IMR-90 (cell line): ENCODE measurements at regions not wholly inside any gene's neighbourhood (a gene's known extent, or its start where the extent isn't known, plus 50 kb on each side); places are given as distances from the start of the nearest gene placed in this dataset.

Experiments
- ATAC-seq: fragments of 200-7000 bp; cut with Tn5 transposase; 2 replicates; pipeline ENCODE4 v1.9.1; 2020; ENCODE audit warnings: low read depth, mild to moderate bottlenecking, moderate library complexity
- BruUV-seq: library from RNA; stranded (reverse); fragments of 400-500 nt; replicated peaks from 2 replicates; lab custom pipeline; 2021; lab: Mats Ljungman, UMichigan
- CTCF ChIA-PET: fragments of 300-600 bp; formaldehyde crosslinking; extraction: SDS; loops from one replicate; lab custom pipeline; 2021; ENCODE audit warnings: antibody characterized with exemption; lab: Yijun Ruan, JAX
- POLR2A ChIA-PET: fragments of 300-600 bp; sonication (Branson Sonifier 250); formaldehyde crosslinking; loops from one replicate; lab custom pipeline; 2022; ENCODE audit warnings: antibody characterized with exemption; ENCODE audit not compliant: unreplicated experiment; lab: Charles Lee
- DNase-seq: peaks from one replicate; pipeline ENCODE4 v3.0.0; 2013
- H2AFZ ChIP-seq: replicated peaks from 2 replicates; pipeline ENCODE3; 2013; ENCODE audit warnings: low read length, mild to moderate bottlenecking; ENCODE audit not compliant: poor library complexity
- H2AK5ac ChIP-seq: 2 replicates; pipeline ENCODE4 v1.6.1; 2013; ENCODE audit warnings: low read depth, low read length, inconsistent platforms
- H2AK9ac ChIP-seq: replicated peaks from 2 replicates; pipeline ENCODE3; 2013; ENCODE audit warnings: mild to moderate bottlenecking, low read depth, low read length, moderate library complexity; ENCODE audit not compliant: poor library complexity
- H2BK120ac ChIP-seq: 2 replicates; pipeline ENCODE4 v1.6.1; 2013; ENCODE audit warnings: low read depth, low read length, inconsistent platforms
- H2BK15ac ChIP-seq: 3 replicates; pipeline ENCODE4 v1.6.1; 2013; ENCODE audit warnings: low read depth, low read length, inconsistent platforms
- H2BK20ac ChIP-seq: 2 replicates; pipeline ENCODE4 v1.6.1; 2013; ENCODE audit warnings: low read depth, mild to moderate bottlenecking, inconsistent platforms, low read length, moderate library complexity
- H2BK5ac ChIP-seq: 2 replicates; pipeline ENCODE4 v1.6.1; 2013; ENCODE audit warnings: mild to moderate bottlenecking, low read depth, low read length, inconsistent platforms; ENCODE audit not compliant: poor library complexity, severe bottlenecking
- H3K14ac ChIP-seq: replicated peaks from 2 replicates; pipeline ENCODE4 v1.6.1; 2013; ENCODE audit warnings: low read depth, low read length, inconsistent platforms
- H3K18ac ChIP-seq: 2 replicates; pipeline ENCODE4 v1.6.1; 2013; ENCODE audit warnings: low read depth, low read length, control low read depth
- H3K23ac ChIP-seq: 2 replicates; pipeline ENCODE4 v1.6.1; 2013; ENCODE audit warnings: low read depth, low read length, inconsistent platforms
- H3K27ac ChIP-seq: 2 replicates; pipeline ENCODE4 v1.5.1; 2013; ENCODE audit warnings: mild to moderate bottlenecking, control low read depth, low read length; ENCODE audit not compliant: insufficient read depth
- H3K27me3 ChIP-seq: 2 replicates; pipeline ENCODE4 v1.6.1; 2013; ENCODE audit warnings: low read length; ENCODE audit not compliant: control insufficient read depth, insufficient read depth
- H3K36me3 ChIP-seq: 2 replicates; pipeline ENCODE4 v1.6.1; 2013; ENCODE audit warnings: low read length, mixed read lengths; ENCODE audit not compliant: control insufficient read depth, insufficient read depth
- H3K4ac ChIP-seq: 2 replicates; pipeline ENCODE4 v1.6.1; 2013; ENCODE audit warnings: low read depth, low read length, inconsistent platforms
- H3K4me1 ChIP-seq: 2 replicates; pipeline ENCODE4 v1.6.1; 2013; ENCODE audit warnings: low read length, mixed read lengths; ENCODE audit not compliant: control insufficient read depth, insufficient read depth
- H3K4me2 ChIP-seq: 2 replicates; pipeline ENCODE4 v1.6.1; 2013; ENCODE audit warnings: low read depth, mild to moderate bottlenecking, control low read depth, low read length, moderate library complexity
- H3K4me3 ChIP-seq: 2 replicates; pipeline ENCODE4 v1.5.1; 2013; ENCODE audit warnings: low read depth, mild to moderate bottlenecking, control low read depth, low read length, moderate library complexity; ENCODE audit not compliant: insufficient read depth
- H3K56ac ChIP-seq: 2 replicates; pipeline ENCODE4 v1.6.1; 2013; ENCODE audit warnings: low read length, inconsistent platforms; ENCODE audit not compliant: insufficient read depth; ENCODE audit errors: extremely low read depth
- H3K79me1 ChIP-seq, 2 experiments: 2 replicates each; pipeline ENCODE4 v1.6.1; 2013; ENCODE audit warnings: low read length in 2 of 2, inconsistent platforms in 1 of 2, low read depth in 1 of 2
- H3K9ac ChIP-seq: 2 replicates; pipeline ENCODE4 v1.6.1; 2013; ENCODE audit warnings: low read depth, low read length, control low read depth
- H3K9me1 ChIP-seq: 2 replicates; pipeline ENCODE4 v1.6.1; 2013; ENCODE audit warnings: low read length, inconsistent platforms; ENCODE audit not compliant: insufficient read depth
- H3K9me3 ChIP-seq: 2 replicates; pipeline ENCODE4 v1.6.1; 2013; ENCODE audit warnings: low read length; ENCODE audit not compliant: control insufficient read depth, insufficient read depth
- H4K20me1 ChIP-seq: 2 replicates; pipeline ENCODE4 v1.6.1; 2013; ENCODE audit warnings: low read length, inconsistent platforms; ENCODE audit not compliant: insufficient read depth
- H4K5ac ChIP-seq: 2 replicates; pipeline ENCODE4 v1.6.1; 2013; ENCODE audit warnings: mild to moderate bottlenecking, low read depth, low read length, control low read depth
- H4K8ac ChIP-seq, 2 experiments: 2 replicates each; pipeline ENCODE4 v1.6.1; 2013; ENCODE audit warnings: low read depth in 2 of 2, low read length in 2 of 2, control low read depth in 1 of 2, inconsistent platforms in 1 of 2
- H4K91ac ChIP-seq: 2 replicates; pipeline ENCODE4 v1.6.1; 2013; ENCODE audit warnings: low read depth, low read length, inconsistent platforms; ENCODE audit not compliant: insufficient read depth
- BHLHE40 ChIP-seq: fragments of 150-350 bp; IDR thresholded peaks from 2 replicates; pipeline ENCODE4 v1.6.1; 2016; ENCODE audit warnings: mild to moderate bottlenecking, low read depth, low read length
- CEBPB ChIP-seq: IDR thresholded peaks from 2 replicates; pipeline ENCODE4 v1.6.1; 2012; ENCODE audit warnings: low read depth, low read length, improper control_type of control experiment
- CHD1 ChIP-seq: IDR thresholded peaks from 2 replicates; pipeline ENCODE4 v1.6.1; 2012; ENCODE audit warnings: low read depth, low read length, improper control_type of control experiment
- FOS ChIP-seq: fragments of 150-350 bp; IDR thresholded peaks from 2 replicates; pipeline ENCODE4 v1.6.1; 2016; ENCODE audit warnings: low read depth, low read length
- MAFK ChIP-seq: IDR thresholded peaks from 2 replicates; pipeline ENCODE4 v1.6.1; 2012; ENCODE audit warnings: low read depth, low read length, improper control_type of control experiment
- MAZ ChIP-seq: IDR thresholded peaks from 2 replicates; pipeline ENCODE4 v1.6.1; 2012; ENCODE audit warnings: low read depth, mild to moderate bottlenecking, low read length, improper control_type of control experiment, moderate library complexity, borderline replicate concordance
- MXI1 ChIP-seq: IDR thresholded peaks from 2 replicates; pipeline ENCODE4 v1.6.1; 2012; ENCODE audit warnings: low read depth, mild to moderate bottlenecking, low read length, moderate library complexity, borderline replicate concordance
- NFE2L2 ChIP-seq: fragments of 150-350 bp; IDR thresholded peaks from 2 replicates; pipeline ENCODE4 v1.6.1; 2016; ENCODE audit warnings: low read depth, mild to moderate bottlenecking, low read length
- POLR2A ChIP-seq: IDR thresholded peaks from 2 replicates; pipeline ENCODE4 v1.6.1; 2012; ENCODE audit warnings: mild to moderate bottlenecking, low read depth, low read length
- RAD21 ChIP-seq: IDR thresholded peaks from 2 replicates; pipeline ENCODE4 v1.6.1; 2012; ENCODE audit warnings: low read length, improper control_type of control experiment
- RCOR1 ChIP-seq: IDR thresholded peaks from 2 replicates; pipeline ENCODE4 v1.6.1; 2012; ENCODE audit warnings: mild to moderate bottlenecking, low read length, improper control_type of control experiment; ENCODE audit not compliant: insufficient replicate concordance
- RFX5 ChIP-seq: IDR thresholded peaks from 2 replicates; pipeline ENCODE4 v1.8.0; 2012; ENCODE audit warnings: low read depth, mild to moderate bottlenecking, low read length, moderate library complexity
- SMC3 ChIP-seq: fragments of 150-350 bp; IDR thresholded peaks from 2 replicates; pipeline ENCODE4 v1.6.1; 2016; ENCODE audit warnings: low read depth, mild to moderate bottlenecking, antibody characterized with exemption, low read length, moderate library complexity
- WGBS, 2 experiments: methylation state at CpG; one replicate each; pipeline versions ENCODE4 v1.1.5 to v1.1.7; 2013; ENCODE audit warnings: missing lambda C conversion rate in 2 of 2; ENCODE audit not compliant: insufficient read length in 1 of 2; ENCODE audit errors: extremely low coverage in 2 of 2; 5-methylcytosine and 5-hydroxymethylcytosine counted together
- dilution Hi-C: fragments of 300-500 bp; cut with HindIII; formaldehyde crosslinking; loops from one replicate; pipeline ENCODE4 v1.14.3; 2018; ENCODE audit warnings: low sequenced_read_pairs; ENCODE audit not compliant: unreplicated experiment
- in situ Hi-C: fragments of 300-500 bp; cut with MboI; formaldehyde crosslinking; loops from 3 replicates; pipeline ENCODE4 v1.14.3; 2019; ENCODE audit warnings: low sequenced_read_pairs, inconsistent platforms, mixed read lengths
- intact Hi-C: fragments of 100-400 bp; cut with micrococcal nuclease; formaldehyde crosslinking; loops from 2 replicates; pipeline ENCODE4 v1.10.0; 2022
- TF ChIP-seq, protein P1 (sequence below): fragments of 150-350 bp; IDR thresholded peaks from 2 replicates; pipeline ENCODE4 v1.6.1; 2016; ENCODE audit warnings: low read depth, mild to moderate bottlenecking, low read length, moderate library complexity, borderline replicate concordance
- TF ChIP-seq, protein P2 (sequence below): fragments of 150-350 bp; IDR thresholded peaks from 2 replicates; pipeline ENCODE4 v1.6.1; 2017; ENCODE audit warnings: mild to moderate bottlenecking, antibody characterized with exemption, low read length, low read depth
- TF ChIP-seq, protein P3 (sequence below): conservative IDR thresholded peaks from 2 replicates; pipeline ENCODE4 v1.5.1; 2012; ENCODE audit warnings: mild to moderate bottlenecking, low read depth, low read length, improper control_type of control experiment

DNA sequence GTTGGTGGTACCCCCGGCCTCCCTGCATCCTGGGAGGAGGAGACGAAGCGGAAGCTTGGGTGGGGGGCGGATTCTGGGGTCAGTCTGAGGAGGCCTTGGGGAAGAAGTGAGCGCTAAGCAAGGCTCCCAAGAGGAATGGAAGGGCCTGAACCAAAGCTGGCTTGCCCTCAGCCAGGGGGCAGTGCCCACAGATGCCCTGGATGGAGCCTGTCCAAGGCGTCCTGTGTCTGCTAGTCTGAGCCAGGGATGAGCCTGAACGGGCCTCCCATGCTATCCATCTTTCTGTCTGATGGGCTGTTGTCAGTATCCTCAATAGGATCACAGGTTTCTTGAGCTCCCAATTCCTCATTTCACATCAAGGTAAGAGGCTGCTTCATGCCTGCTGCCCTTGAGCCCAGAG lies 122.3 kb upstream of the LHX1 start:
- Histone ChIP-seq H3K27ac (no peak overlapping the region), H2AK9ac (no peak overlapping the region), H4K20me1 (no peaks in the 10 kb centered on the region), H2AFZ (peak overlapping the region; percentile 23), H3K18ac (no peak overlapping the region), H4K5ac (no peak overlapping the region), H3K36me3 (no peaks in the 10 kb centered on the region), H3K27me3 (peaks cover 64% of the 10 kb centered on the region), H3K23ac (no peak overlapping the region), H3K79me1 (no peaks in the 10 kb centered on the region), H2BK15ac (no peak overlapping the region), H2AK5ac (no peak overlapping the region), H3K4ac (no peak overlapping the region), H3K4me1 (no peaks in the 10 kb centered on the region), H4K91ac (no peak overlapping the region), H3K9ac (no peak overlapping the region), H3K14ac (no peak overlapping the region), H2BK5ac (no peak overlapping the region), H2BK20ac (no peak overlapping the region), H3K9me3 (no peaks in the 10 kb centered on the region), H3K56ac (no peak overlapping the region), H3K4me3 (no peak overlapping the region), H3K9me1 (no peaks in the 10 kb centered on the region; the same call in 1 of the 2 replicates), H4K8ac (no peak overlapping the region), H2BK120ac (no peak overlapping the region), H3K4me2 (no peak overlapping the region)
- BruUV-seq: no TSS peak
- no peak for DNase-seq
- TF ChIP-seq MAFK (no peak), FOS (no peak), MXI1 (no peak), NFE2L2 (no peak), POLR2A (no peak), RAD21 (no peak), SMC3 (no peak), CHD1 (no peak), MAZ (no peak), BHLHE40 (no peak), RCOR1 (no peak), CEBPB (no peak), RFX5 (no peak)
- TF ChIP-seq, protein P1, sequence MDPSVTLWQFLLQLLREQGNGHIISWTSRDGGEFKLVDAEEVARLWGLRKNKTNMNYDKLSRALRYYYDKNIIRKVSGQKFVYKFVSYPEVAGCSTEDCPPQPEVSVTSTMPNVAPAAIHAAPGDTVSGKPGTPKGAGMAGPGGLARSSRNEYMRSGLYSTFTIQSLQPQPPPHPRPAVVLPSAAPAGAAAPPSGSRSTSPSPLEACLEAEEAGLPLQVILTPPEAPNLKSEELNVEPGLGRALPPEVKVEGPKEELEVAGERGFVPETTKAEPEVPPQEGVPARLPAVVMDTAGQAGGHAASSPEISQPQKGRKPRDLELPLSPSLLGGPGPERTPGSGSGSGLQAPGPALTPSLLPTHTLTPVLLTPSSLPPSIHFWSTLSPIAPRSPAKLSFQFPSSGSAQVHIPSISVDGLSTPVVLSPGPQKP: no peak
- TF ChIP-seq, protein P2, sequence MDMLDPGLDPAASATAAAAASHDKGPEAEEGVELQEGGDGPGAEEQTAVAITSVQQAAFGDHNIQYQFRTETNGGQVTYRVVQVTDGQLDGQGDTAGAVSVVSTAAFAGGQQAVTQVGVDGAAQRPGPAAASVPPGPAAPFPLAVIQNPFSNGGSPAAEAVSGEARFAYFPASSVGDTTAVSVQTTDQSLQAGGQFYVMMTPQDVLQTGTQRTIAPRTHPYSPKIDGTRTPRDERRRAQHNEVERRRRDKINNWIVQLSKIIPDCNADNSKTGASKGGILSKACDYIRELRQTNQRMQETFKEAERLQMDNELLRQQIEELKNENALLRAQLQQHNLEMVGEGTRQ: no peak
- TF ChIP-seq, protein P3, sequence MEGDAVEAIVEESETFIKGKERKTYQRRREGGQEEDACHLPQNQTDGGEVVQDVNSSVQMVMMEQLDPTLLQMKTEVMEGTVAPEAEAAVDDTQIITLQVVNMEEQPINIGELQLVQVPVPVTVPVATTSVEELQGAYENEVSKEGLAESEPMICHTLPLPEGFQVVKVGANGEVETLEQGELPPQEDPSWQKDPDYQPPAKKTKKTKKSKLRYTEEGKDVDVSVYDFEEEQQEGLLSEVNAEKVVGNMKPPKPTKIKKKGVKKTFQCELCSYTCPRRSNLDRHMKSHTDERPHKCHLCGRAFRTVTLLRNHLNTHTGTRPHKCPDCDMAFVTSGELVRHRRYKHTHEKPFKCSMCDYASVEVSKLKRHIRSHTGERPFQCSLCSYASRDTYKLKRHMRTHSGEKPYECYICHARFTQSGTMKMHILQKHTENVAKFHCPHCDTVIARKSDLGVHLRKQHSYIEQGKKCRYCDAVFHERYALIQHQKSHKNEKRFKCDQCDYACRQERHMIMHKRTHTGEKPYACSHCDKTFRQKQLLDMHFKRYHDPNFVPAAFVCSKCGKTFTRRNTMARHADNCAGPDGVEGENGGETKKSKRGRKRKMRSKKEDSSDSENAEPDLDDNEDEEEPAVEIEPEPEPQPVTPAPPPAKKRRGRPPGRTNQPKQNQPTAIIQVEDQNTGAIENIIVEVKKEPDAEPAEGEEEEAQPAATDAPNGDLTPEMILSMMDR: no peak
- ChIA-PET CTCF (no interaction called here), POLR2A (no interaction called here)
- 80% methylated on average over 1 of the region's 7 CpGs; no CpG with 5 or more reads in 1 of the 2 experiments for WGBS, 2 experiments
- dilution Hi-C loops (no loop called here), in situ Hi-C loops (no loop called here), intact Hi-C loops (no loop called here)
- no peak for ATAC-seq
